Esophagus squamous epithelium (tissue), 5 donors: ENCODE measurements at regions not wholly inside any gene's neighbourhood (a gene's known extent, or its start where the extent isn't known, plus 50 kb on each side); places are given as distances from the start of the nearest gene placed in this dataset.

Experiments
- DNase-seq: peaks from one replicate; lab custom pipeline; 2025; lab: John Stamatoyannopoulos, UW
- H3K27ac ChIP-seq, 4 donors: fragments of 200-600 bp; sonication (generic); one replicate each; pipeline ENCODE4 v1.5.1; 2016 to 2019; ENCODE audit warnings: mild to moderate bottlenecking in 1 of 4
- H3K27me3 ChIP-seq, 4 donors: fragments of 200-600 bp; sonication (generic); 1 replicate in 3 of 4; 2 replicates in 1 of 4; pipeline versions ENCODE4 v1.5.1 to v1.6.0; 2017 to 2021; ENCODE audit warnings: antibody characterized with exemption in 1 of 4
- H3K36me3 ChIP-seq, 3 donors: fragments of 200-600 bp; sonication (generic); one replicate each; pipeline ENCODE4 v1.5.1; 2016 to 2019
- H3K4me1 ChIP-seq, 3 donors: fragments of 200-600 bp; sonication (generic); one replicate each; pipeline ENCODE4 v1.5.1; 2017 to 2019
- H3K4me3 ChIP-seq, 4 donors: fragments of 200-600 bp; sonication (generic); 1 replicate in 3 of 4; 2 replicates in 1 of 4; pipeline ENCODE4 v1.5.1; 2016 to 2019; ENCODE audit warnings: mild to moderate bottlenecking in 2 of 4, moderate library complexity in 1 of 4
- H3K9me3 ChIP-seq, 3 donors: fragments of 200-600 bp; sonication (generic); one replicate each; pipeline ENCODE4 v1.5.1; 2016 to 2019
- POLR2A ChIP-seq, 4 donors: fragments of 450-650 bp; IDR thresholded peaks; one replicate each; pipeline ENCODE4 v1.6.1; 2017; ENCODE audit warnings: antibody characterized with exemption in 4 of 4, mild to moderate bottlenecking in 4 of 4, moderate library complexity in 3 of 4
- WGBS, 2 donors: methylation state at CpG; one replicate each; pipeline ENCODE4 v1.1.5; 2018; 5-methylcytosine and 5-hydroxymethylcytosine counted together
- intact Hi-C: fragments of 100-400 bp; cut with DNase I; formaldehyde crosslinking; loops from one replicate; pipeline ENCODE4 v1.15.0; 2022
- TF ChIP-seq, protein P1 (sequence below), 6 experiments: fragments of 450-650 bp in 4 of 6; fragments of 200-600 bp in 2 of 6; sonication (generic) in 2 of 6; IDR thresholded peaks; one replicate each; pipeline ENCODE4 v1.5.1; 2016 to 2019; ENCODE audit warnings: antibody characterized with exemption in 6 of 6, mild to moderate bottlenecking in 4 of 6, moderate library complexity in 4 of 6
- donor health status: DM: yes; HTN: yes; CAD: no.

- DNase-seq, result no peak
- no peak overlapping the region for H3K4me3 ChIP-seq
- H3K4me1 ChIP-seq, result no peaks in the 10 kb centered on the region
- no peak for TF ChIP-seq POLR2A (IDR thresholded peaks at IDR 0.05)
- TF ChIP-seq, protein P1, sequence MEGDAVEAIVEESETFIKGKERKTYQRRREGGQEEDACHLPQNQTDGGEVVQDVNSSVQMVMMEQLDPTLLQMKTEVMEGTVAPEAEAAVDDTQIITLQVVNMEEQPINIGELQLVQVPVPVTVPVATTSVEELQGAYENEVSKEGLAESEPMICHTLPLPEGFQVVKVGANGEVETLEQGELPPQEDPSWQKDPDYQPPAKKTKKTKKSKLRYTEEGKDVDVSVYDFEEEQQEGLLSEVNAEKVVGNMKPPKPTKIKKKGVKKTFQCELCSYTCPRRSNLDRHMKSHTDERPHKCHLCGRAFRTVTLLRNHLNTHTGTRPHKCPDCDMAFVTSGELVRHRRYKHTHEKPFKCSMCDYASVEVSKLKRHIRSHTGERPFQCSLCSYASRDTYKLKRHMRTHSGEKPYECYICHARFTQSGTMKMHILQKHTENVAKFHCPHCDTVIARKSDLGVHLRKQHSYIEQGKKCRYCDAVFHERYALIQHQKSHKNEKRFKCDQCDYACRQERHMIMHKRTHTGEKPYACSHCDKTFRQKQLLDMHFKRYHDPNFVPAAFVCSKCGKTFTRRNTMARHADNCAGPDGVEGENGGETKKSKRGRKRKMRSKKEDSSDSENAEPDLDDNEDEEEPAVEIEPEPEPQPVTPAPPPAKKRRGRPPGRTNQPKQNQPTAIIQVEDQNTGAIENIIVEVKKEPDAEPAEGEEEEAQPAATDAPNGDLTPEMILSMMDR (IDR thresholded peaks at IDR 0.05), result no peak
- H3K36me3 ChIP-seq, result no peaks in the 10 kb centered on the region
- H3K9me3 ChIP-seq, result no peaks in the 10 kb centered on the region
- H3K27me3 ChIP-seq, result no peaks in the 10 kb centered on the region
- intact Hi-C loops, result no loop called here
- H3K27ac ChIP-seq, result no peak overlapping the region
- 43 to 45% methylated on average over 5 of the region's 5 CpGs for WGBS, 2 donors
These were observed 541.4 kb upstream of the ZNF462 start for GRCh38 chr9:106321394-106322180.

GRCh38 chr9:106322706-106323245 is 540.2 kb upstream of the ZNF462 start:
- H3K4me3 ChIP-seq, result no peak overlapping the region
- no peaks in the 10 kb centered on the region for H3K4me1 ChIP-seq
- intact Hi-C loops, result no loop called here
- TF ChIP-seq, protein P1 (IDR thresholded peaks at IDR 0.05), result no peak
- TF ChIP-seq POLR2A (IDR thresholded peaks at IDR 0.05), result no peak
- no peak for DNase-seq
- no peaks in the 10 kb centered on the region for H3K9me3 ChIP-seq
- no peak overlapping the region for H3K27ac ChIP-seq
- H3K36me3 ChIP-seq, result no peaks in the 10 kb centered on the region
- no peaks in the 10 kb centered on the region for H3K27me3 ChIP-seq
- WGBS, 2 donors, result 61 to 74% methylated on average over 3 to 4 of the region's 4 CpGs

GRCh38 chr9:106324053-106324585 is 538.8 kb upstream of the ZNF462 start:
- Histone ChIP-seq H3K36me3 (no peaks in the 10 kb centered on the region), H3K4me1 (no peaks in the 10 kb centered on the region), H3K4me3 (no peak overlapping the region), H3K27ac (no peak overlapping the region), H3K27me3 (no peaks in the 10 kb centered on the region), H3K9me3 (no peaks in the 10 kb centered on the region)
- no peak for DNase-seq
- intact Hi-C loops, result no loop called here
- WGBS, 2 donors, result 77 to 82% methylated on average over 10 of the region's 10 CpGs
- no peak for TF ChIP-seq POLR2A (IDR thresholded peaks at IDR 0.05)
- TF ChIP-seq, protein P1 (IDR thresholded peaks at IDR 0.05), result no peak

DNA sequence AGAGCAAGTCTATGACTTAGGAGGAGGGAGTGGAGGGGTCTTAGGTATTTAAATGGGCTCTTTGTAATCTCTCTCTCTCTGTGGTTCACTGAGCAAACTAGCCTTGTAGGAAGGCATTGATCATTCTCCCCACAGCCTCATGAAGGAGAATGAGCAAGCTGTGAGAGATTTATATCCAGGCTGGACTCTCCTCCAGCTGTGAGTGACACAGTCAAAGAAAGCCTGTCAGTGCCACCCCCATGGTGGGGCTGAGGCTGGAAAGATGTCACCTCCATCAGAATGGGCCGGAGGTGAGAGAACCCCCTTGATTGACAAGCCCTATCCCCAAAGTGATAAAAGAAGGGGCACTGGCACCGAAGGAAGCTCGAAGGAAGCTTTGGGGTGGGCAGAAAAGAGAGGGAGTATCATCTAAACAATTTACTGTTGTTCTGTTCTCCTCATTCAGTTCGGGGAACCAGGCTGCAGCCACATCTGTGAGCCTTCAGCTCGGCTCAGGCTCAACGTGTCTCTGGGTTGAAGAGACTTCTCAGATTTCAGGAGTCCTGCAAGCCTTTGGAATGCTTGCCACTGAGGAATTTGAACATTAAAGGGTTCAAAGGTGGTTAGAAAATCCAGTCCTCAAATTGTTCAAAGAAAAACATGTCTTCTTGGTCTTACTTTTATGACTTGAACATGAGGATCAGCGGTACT is 538.2 kb upstream of the ZNF462 start:
- intact Hi-C loops, result no loop called here
- H3K4me1 ChIP-seq, result no peaks in the 10 kb centered on the region

More for the DNA sequence above, 538.2 kb upstream of the ZNF462 start:
- Histone ChIP-seq H3K27ac (no peak overlapping the region), H3K27me3 (no peaks in the 10 kb centered on the region), H3K4me3 (no peak overlapping the region), H3K36me3 (no peaks in the 10 kb centered on the region), H3K9me3 (no peaks in the 10 kb centered on the region)
- TF ChIP-seq, protein P1 (IDR thresholded peaks at IDR 0.05), result no peak
- TF ChIP-seq POLR2A (IDR thresholded peaks at IDR 0.05), result no peak
- DNase-seq, result no peak
- WGBS, 2 donors, result 50 to 51% methylated on average over 6 to 7 of the region's 7 CpGs
